ENCODE measurements at regions not wholly inside any gene's neighbourhood (a gene's known extent, or its start where the extent isn't known, plus 50 kb on each side); places are given as distances from the start of the nearest gene placed in this dataset.
"Not testable (repeated sequence)": the region's sequence is repeated elsewhere in the genome, so short reads cannot be mapped to it uniquely, and the experiment has no call there.

DNA sequence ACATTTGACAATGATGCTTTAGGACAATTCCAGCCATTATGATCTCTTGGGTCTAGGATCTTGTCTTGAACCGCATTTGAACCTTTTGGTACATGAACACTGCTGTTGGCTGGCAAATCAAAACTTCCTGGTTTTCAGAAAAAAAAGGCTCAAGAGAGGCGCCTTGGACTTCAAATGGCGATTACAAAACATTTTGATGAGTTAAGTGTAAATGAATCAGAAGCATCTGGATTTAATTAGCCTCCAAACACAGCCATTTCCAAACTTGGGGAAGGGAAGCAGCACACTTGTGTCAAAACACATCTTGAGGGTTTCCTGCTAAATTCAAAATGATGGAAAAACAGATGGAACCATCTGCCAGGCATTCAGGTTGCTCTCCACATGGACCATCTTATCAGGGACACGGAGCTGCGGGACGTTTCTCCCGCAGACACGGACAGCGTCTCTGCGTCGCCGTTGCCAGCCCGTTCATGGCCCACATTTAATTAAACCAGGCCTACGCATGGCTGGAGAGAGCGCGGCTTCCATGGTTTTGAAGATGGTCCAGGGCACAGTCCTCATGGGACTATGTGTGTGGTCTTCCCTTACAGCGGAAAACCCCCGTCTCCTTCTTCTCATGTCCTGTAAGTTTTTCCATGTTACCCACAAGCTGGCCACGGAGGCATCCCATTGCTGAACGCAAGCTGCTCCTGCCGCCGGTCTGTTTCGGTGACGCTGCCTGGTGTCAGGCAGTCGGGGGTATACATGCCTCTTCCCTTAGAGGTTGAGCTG lies 55.8 kb upstream of the PTCH1 start:
- DNase-seq, result no peak

- no peak for DNase-seq
Measured at GRCh38 chr9:95570646-95571045, 53.9 kb upstream of the PTCH1 start.

GRCh38 chr9:95570150-95570549 lies 53.4 kb upstream of the PTCH1 start:
- no peak for DNase-seq

DNA sequence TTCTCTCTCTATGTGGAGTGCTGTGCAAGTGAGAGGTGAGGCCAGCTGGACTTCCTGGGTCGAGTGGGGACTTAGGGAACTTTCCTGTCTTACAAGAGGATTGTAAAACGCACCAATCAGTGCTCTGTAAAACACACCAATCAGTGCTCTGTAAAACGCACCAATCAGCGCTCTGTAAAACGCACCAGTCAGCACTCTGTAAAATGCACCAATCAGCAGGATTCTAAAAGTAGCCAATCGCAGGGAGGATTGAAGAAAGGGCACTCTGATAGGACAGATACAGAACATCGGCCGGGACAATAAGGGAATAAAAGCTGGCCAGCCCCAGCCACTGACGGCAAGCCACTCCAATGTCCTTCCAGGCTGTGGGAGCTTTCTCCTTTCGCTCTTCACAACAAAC lies 52.0 kb upstream of the PTCH1 start:
- DNase-seq, result not testable (repeated sequence)
